ENCODE measurements at regions not wholly inside any gene's neighbourhood (a gene's known extent, or its start where the extent isn't known, plus 50 kb on each side); places are given as distances from the start of the nearest gene placed in this dataset.

- DNase-seq, result no peak
Observed at GRCh38 chr10:3478153-3478552, 305.6 kb upstream of the PITRM1 start.

- DNase-seq, result no peak
Observed at GRCh38 chr10:3477683-3478082, 305.1 kb upstream of the PITRM1 start.

- DNase-seq, result no peak
Observed at GRCh38 chr10:3476640-3477448, 304.3 kb upstream of the PITRM1 start.

- no peak for DNase-seq
Observed at GRCh38 chr10:3476186-3476585, 303.6 kb upstream of the PITRM1 start.

- no peak for DNase-seq
Observed at GRCh38 chr10:3475367-3475766, 302.8 kb upstream of the PITRM1 start.

- DNase-seq, result no peak
Observed at GRCh38 chr10:3474266-3474665, 301.7 kb upstream of the PITRM1 start.

- no peak for DNase-seq
Observed at GRCh38 chr10:3473271-3473670, 300.7 kb upstream of the PITRM1 start.

GRCh38 chr10:3472287-3473051, 299.9 kb upstream of the PITRM1 start:
- no peak for DNase-seq

- DNase-seq, result no peak
Observed at GRCh38 chr10:3471927-3472286, 299.3 kb upstream of the PITRM1 start.

- no peak for DNase-seq
Observed at GRCh38 chr10:3471472-3471871, 298.9 kb upstream of the PITRM1 start.

- DNase-seq, result no peak
Observed at GRCh38 chr10:3470191-3470590, 297.6 kb upstream of the PITRM1 start.

- DNase-seq, result no peak
Observed at GRCh38 chr10:3469639-3470020, 297.0 kb upstream of the PITRM1 start.

- no peak for DNase-seq
Observed at GRCh38 chr10:3468919-3469638, 296.5 kb upstream of the PITRM1 start.

- DNase-seq, result no peak
Observed at GRCh38 chr10:3467052-3467951, 294.7 kb upstream of the PITRM1 start.

GRCh38 chr10:3465406-3465891, 292.9 kb upstream of the PITRM1 start:
- no peak for DNase-seq

GRCh38 chr10:3464760-3465405, 292.3 kb upstream of the PITRM1 start:
- no peak for DNase-seq

GRCh38 chr10:3460420-3461128, 288.0 kb upstream of the PITRM1 start:
- DNase-seq, result no peak

- DNase-seq, result no peak
Observed at GRCh38 chr10:3455385-3456334, 283.1 kb upstream of the PITRM1 start.

- DNase-seq, result no peak
Observed at GRCh38 chr10:3452683-3453361, 280.2 kb upstream of the PITRM1 start.

Measured in GF-D8 (cell line).